ENCODE measurements at regions not wholly inside any gene's neighbourhood (a gene's known extent, or its start where the extent isn't known, plus 50 kb on each side); places are given as distances from the start of the nearest gene placed in this dataset.

- peak; percentile 55 for DNase-seq
Measured at GRCh38 chr16:86377251-86378022, 132.9 kb upstream of the FOXF1 start.

DNA sequence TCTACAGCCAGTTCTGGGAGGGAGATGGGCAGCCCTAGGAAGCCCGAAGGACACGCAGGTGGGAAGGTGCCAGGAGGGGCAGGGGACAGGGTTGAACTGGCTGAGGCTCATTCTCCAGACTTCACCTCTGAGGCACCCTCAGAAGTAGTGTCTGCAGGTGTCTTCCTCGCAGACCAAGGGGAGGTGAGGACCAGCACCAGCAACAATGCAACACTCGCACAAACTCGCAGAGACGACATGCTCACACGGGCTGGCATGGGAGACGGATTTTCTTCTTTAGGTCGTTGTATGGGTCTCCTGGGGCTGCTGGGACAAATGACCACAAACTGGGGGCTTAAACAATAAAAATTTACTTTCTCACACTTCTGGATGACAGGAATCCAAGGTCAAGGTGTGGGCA, 132.2 kb upstream of the FOXF1 start:
- no peak for DNase-seq

GRCh38 chr16:86378831-86379504, 131.4 kb upstream of the FOXF1 start:
- no peak for DNase-seq

DNA sequence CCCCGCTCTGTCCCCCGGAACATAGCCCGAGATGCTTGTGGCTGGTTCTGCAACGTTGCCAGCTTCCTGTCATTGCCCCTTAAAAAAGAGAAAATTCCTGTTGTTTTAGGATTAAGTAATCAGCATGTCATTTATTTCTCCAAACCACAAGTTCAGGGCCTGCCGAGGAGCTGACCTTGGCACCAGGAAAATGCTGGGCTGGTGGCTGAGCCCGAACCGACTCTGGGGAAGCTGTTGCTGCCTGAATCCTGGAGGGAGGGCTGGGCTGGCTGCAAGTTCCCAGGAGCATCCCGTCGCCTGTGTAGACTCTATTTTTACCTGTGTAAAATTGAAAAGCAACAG, 130.9 kb upstream of the FOXF1 start:
- no peak for DNase-seq

DNA sequence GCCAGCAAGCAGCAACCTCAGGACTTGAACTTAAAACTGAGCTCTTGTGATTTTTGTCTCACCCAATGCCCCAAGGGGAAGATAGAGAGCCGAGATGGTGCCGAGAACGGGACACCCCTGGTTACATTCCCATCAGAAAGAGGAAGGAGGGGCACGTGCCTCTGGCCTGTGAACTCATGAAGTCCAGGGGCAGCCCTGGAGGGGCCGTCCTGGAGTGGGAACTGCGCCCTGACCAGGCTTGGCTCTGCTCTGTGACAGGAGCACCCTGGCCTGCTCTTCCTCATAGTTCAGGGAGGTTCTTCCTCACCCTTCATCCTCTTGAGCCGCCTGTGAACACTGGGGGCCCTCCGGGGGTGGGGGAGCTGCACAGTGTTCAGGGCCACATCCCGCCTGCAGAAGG, 130.3 kb upstream of the FOXF1 start:
- DNase-seq = no peak

DNA sequence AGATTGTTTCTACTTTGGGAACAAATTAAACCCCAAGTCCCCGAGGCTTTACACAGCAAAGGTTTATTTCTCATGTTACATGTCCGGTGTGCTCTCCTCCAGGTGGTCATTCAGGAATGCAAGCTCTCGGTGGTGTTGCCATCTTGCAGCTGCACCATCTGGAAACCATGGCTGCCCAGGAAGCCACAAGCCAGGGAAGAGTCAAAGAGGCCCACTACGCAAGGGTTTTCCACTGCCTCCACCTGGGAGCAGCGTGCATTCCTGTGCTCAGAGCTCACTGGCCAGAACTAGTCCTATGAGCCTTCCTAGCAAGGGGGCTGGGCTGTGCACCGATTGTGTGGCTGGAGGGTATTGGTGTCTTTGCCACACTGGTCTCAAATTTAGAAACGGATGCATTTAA, 128.8 kb upstream of the FOXF1 start:
- no peak for DNase-seq

- DNase-seq = no peak
Measured at GRCh38 chr16:86382067-86382773, 128.1 kb upstream of the FOXF1 start.

GRCh38 chr16:86382774-86383407, 127.4 kb upstream of the FOXF1 start:
- no peak for DNase-seq

DNA sequence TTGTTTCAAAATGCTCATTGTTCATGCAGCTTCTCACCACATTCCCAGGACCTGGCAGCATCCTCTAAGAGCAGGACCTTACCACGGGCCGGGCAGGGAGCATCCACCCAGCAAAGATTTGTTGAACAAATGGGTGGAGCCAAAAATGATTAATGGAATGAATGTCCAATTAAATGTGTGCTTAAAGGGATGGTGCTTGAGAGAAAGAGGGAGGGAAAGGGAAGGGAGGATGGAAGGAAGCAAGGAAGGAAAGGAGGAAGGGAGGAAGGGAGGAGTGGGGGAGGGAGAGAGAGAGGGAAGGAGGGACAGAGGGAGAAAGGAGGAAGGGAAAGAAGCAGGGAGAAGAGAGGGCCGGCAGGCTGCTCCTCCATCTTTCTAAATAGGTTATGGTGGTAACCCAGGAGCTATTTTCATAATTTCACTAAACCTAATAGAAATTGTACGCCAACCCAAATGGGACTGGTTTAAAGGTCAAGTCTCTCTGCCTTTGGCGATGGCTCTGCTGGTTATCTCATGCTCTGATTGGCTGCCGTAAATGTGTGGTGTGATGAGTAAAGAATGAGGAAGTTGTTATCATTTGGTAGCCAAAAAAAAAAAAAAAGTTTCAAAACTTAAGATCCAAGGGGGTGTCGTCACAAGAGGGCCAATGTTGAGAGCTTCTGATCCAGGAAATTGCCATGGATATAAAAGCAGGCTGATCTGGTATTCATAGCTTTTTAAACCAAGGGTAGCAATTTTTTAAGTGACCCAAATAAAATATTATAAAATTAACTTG, 126.7 kb upstream of the FOXF1 start:
- DNase-seq = no peak

GRCh38 chr16:86384263-86384649, 126.1 kb upstream of the FOXF1 start:
- no peak for DNase-seq

DNA sequence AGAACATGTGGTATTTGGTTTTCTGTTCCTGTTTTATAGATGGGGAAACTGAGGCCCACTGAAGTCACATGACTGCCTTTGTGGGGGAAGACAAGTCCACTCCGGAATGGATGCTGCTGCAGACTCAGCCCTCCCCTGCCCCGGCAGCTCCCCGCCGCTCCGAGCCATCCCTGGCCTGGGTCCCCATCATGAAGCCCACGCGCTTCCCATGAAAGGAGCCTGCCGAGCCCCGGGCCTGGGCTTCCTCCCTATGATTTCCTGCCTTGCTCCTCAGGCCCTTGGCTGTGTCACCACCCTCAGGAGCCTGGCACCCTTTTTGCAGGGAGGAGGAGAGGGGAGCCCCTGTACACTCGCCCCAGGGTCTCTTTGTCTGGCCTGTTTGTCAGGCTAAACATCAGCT, 125.3 kb upstream of the FOXF1 start:
- DNase-seq = no peak

DNA sequence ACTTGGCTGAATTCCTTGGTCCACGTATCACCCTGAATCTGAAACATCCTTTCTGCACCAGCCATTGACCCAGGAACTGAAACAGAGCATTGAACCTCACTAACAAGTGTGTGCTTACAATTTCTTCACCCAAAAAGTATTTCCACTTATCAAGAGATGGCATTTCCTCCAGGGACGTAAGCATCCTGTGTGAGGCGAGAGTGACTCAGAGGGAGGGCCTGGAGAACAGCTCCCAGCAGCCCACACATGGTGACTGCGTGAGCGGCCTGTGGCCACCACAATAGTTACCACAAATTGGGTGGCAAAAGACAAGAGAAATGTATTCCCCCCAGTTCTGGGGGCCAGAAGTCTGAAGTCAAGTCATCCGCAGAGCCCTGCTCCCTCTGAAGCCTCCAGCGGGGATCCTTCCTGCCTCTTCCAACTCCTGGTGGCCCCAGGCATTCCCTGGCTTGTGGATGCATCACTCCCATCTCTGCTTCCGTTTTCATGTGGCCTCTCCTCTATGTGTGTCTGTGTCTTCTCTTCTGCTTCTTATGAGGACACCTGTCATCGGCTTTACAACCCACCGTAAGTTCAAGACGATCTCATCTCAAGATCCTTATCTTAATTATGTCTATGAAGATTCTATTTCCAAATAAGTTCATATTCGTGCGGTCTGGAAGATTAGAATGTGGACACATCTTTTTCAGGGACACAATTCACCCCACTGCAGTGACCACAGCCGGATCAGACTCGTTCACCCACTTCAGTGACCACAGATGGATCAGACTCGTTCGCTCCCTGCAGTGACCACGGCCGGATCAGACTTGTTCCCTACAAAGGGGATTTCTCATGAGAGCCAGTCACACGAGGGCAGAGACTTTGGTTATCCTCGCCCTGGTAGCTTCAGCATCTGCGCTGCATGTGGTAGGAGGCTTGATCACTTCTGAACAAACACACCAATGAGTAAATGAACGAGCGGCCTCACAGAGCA, 122.6 kb upstream of the FOXF1 start:
- no peak for DNase-seq

- no peak for DNase-seq
Measured at GRCh38 chr16:86388976-86389375, 121.4 kb upstream of the FOXF1 start.

DNA sequence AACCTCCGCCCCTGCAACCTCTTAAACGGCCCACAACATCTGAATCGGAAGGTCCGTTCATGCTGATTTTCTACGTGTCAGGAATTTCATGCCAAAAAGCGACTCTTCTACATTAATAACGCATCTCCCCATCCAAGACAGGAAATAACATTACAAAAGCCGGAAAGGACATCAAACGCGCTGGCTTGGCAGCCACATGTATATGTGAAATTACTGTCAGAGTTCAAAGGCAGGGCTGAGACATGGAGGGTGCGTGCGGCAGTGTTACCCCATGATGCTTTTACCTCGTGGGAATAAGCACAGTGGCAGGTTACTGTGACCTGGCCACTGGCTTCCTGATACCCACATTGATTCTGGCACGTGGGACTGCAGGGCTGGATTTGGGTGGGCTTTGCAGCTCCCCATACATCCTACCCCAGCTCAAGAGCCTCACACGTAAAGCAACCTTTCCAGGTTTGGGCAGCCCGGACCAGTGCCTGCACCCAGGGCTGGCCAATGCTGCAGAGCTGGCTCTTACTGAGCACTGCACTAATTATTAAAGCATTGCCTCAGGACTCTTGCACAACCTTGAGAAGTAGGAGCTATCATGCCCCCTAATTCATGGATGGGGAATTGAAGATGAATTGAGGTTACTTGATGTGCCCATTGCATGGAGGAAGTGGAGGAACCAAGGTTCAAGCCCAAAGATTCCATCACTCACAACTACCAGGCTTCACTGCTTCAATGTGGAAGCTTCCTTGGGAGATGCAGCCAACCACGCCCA, 120.6 kb upstream of the FOXF1 start:
- no peak for DNase-seq

DNA sequence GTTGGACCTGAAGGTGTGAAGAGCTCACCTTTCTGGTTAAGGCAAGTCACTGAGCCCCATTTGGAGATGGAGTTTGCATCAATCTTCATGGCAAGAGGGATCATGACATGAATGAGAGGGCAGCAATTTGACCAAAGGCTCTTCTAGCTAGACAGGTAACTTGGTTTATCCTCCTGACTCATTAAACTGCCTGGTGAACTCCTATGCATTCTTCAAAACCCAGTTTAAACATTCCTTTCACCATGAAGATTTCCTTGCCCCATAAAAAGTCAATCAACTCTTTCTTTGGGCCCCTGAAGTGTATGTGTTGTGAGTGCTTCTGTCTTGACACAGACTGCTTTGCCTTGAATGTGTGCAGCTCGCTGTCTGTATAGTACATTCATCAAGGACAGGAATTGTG, 120.0 kb upstream of the FOXF1 start:
- DNase-seq = no peak

DNA sequence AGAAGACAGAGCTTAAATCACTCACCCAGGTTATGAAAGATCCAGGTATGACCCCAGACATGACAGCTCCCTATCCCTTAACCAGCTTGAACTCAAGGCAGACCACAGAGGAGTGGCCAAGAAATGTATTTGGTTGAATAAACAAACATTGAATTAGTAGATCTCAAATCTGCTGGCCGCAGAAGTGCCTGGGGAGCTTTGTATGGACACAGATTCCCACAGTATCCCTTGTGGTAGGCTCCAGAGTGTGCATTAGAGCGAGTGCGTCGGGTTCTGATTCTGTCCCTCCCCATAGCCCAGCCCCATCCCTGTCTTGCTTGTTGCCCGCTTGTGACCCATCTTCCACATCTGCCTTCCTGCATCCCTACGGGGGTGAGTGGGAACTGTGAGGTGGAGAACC, 118.8 kb upstream of the FOXF1 start:
- no peak for DNase-seq

DNA sequence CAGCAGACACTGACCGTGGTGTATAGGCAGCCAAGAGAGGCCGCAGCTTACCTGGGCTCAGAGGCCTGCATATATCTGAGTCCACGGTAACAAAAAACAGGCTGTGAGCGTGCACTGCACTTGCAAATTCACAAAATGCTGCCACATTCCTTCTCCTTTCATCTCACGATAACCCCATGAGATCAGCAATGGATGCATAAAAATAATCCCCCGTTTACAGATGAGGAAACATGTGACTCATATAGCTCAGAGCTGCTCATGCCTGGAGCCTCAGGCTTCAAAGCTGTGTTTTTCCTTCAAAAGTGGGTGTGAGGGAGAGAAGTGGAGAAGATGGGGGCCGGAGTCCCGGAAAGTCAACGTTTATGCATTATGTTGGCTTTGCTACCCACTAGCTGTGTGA, 118.3 kb upstream of the FOXF1 start:
- DNase-seq = no peak

GRCh38 chr16:86392436-86393152, 117.7 kb upstream of the FOXF1 start:
- DNase-seq = no peak

GRCh38 chr16:86393907-86394626, 116.3 kb upstream of the FOXF1 start:
- DNase-seq = no peak
